ENCODE measurements at regions not wholly inside any gene's neighbourhood (a gene's known extent, or its start where the extent isn't known, plus 50 kb on each side); places are given as distances from the start of the nearest gene placed in this dataset.
A peak's percentile ranks its signal among the peaks of the same experiment; 100 is the strongest.
"Not testable (repeated sequence)": the region's sequence is repeated elsewhere in the genome, so short reads cannot be mapped to it uniquely, and the experiment has no call there.

DNA sequence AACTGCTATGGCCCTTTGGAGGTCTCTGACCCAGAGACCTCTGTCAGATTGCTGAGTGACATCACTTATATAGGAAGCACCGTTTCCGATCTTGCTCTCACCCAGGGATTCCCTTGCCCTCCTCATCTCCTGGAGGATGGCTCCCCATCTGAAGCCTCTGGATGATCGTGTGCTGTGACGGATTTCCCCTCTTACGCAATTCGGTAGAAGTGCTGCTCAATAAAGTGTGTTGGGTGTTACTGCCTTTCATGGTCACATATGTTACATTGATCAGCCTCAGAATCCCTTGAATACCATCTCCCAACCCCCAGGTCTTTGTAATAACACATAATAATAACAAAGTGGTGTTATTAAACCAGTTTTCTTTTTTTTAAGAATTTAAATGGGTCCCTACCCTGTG lies 107.3 kb upstream of the CLEC14A start:
- Histone ChIP-seq H3K36me3 (no peaks in the 10 kb centered on the region), H3K27ac (no peak overlapping the region), H3K4me1 (ENCODE audit: control insufficient read depth in 1 of 2, low read depth in 2 of 2) (peaks cover 0 to 2% of the 10 kb centered on the region in 2 donors), H3K4me3 (no peak overlapping the region), H3K9me3 (no peaks in the 10 kb centered on the region), H3K27me3 (replicated peaks; ENCODE audit: insufficient read depth) (no peaks in the 10 kb centered on the region)
- ATAC-seq (ENCODE audit: insufficient number of reproducible peaks, low FRiP score, low read depth) = no peak
- TF ChIP-seq, protein P1, sequence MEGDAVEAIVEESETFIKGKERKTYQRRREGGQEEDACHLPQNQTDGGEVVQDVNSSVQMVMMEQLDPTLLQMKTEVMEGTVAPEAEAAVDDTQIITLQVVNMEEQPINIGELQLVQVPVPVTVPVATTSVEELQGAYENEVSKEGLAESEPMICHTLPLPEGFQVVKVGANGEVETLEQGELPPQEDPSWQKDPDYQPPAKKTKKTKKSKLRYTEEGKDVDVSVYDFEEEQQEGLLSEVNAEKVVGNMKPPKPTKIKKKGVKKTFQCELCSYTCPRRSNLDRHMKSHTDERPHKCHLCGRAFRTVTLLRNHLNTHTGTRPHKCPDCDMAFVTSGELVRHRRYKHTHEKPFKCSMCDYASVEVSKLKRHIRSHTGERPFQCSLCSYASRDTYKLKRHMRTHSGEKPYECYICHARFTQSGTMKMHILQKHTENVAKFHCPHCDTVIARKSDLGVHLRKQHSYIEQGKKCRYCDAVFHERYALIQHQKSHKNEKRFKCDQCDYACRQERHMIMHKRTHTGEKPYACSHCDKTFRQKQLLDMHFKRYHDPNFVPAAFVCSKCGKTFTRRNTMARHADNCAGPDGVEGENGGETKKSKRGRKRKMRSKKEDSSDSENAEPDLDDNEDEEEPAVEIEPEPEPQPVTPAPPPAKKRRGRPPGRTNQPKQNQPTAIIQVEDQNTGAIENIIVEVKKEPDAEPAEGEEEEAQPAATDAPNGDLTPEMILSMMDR (IDR thresholded peaks at IDR 0.05) = no peak
- DNase-seq (ENCODE audit: low spot score) = no peak

DNA sequence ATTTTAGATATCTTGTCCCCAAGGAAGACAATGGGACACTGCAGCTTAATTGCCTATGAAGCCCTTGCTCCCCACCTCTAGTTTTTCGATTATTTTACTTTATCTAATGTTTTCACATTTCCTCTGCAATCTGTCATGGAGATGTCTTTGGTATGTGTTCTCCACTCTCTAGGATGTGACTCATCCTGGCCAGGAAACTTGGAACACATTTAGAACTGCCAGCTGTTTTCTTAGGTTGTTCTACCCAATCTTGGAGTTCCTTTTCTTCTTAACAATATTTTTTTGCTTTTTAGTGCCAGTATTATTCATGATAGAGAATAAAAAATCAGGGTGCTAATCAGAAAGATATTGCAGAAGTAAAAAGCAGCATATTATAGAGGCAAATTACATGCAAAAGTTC lies 101.7 kb upstream of the CLEC14A start:
- Histone ChIP-seq H3K36me3 (no peaks in the 10 kb centered on the region), H3K4me3 (no peak overlapping the region), H3K4me1 (ENCODE audit: control insufficient read depth in 1 of 2, low read depth in 2 of 2) (peaks cover 9% of the 10 kb centered on the region in 2 donors), H3K27ac (peak overlapping the region in 1 of 2 donors; percentile 2), H3K27me3 (replicated peaks; ENCODE audit: insufficient read depth) (no peaks in the 10 kb centered on the region), H3K9me3 (no peaks in the 10 kb centered on the region)
- ATAC-seq (ENCODE audit: insufficient number of reproducible peaks, low FRiP score, low read depth) = peak; percentile 43
- TF ChIP-seq, protein P1 (IDR thresholded peaks at IDR 0.05) = no peak
- no peak for DNase-seq (ENCODE audit: low spot score)

DNA sequence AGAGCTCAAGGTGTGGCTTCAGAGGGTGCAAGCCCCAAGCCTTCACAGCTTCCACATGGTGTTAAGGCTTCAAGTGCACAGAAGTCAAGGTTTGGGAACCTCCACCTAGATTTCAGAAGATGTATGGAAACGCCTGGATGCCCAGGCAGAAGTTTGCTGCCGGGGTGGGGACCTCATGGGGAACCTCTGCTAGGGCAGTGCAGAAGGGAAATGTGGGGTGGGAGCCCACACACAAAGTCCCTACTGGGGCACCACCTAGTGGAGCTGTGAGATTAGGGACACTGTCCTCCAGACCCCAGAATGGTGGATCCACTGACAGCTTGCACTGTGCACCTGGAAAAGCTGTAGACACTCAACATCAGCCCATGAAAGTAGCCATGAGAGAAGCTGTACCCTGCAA lies 99.6 kb upstream of the CLEC14A start:
- not testable (repeated sequence) for H3K9me3 ChIP-seq; DNase-seq (ENCODE audit: low spot score); H3K4me3 ChIP-seq; H3K27ac ChIP-seq; H3K27me3 ChIP-seq (replicated peaks; ENCODE audit: insufficient read depth); ATAC-seq (ENCODE audit: insufficient number of reproducible peaks, low FRiP score, low read depth); H3K4me1 ChIP-seq (ENCODE audit: control insufficient read depth in 1 of 2, low read depth in 2 of 2); H3K36me3 ChIP-seq

DNA sequence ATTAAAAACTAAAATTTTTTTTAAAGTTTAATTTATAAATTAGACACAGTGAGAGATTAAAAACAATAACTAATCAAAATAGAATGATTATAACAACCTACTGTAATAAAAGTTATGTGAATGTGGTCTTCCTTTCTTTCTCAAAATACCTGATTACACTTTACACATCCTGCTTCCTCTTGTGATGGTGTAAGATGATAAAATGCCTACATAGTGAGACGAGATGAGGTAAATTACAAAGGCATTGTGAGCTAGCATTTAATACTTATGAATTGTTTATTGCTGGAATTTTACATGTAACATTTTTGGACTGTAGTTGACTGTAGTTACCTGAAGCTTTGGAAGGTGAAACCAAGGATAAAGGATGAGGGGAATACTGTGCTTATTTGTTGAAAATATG lies 94.2 kb upstream of the CLEC14A start:
- Histone ChIP-seq H3K9me3 (no peaks in the 10 kb centered on the region), H3K27me3 (replicated peaks; ENCODE audit: insufficient read depth) (no peaks in the 10 kb centered on the region), H3K4me1 (ENCODE audit: control insufficient read depth in 1 of 2, low read depth in 2 of 2) (no peaks in the 10 kb centered on the region), H3K36me3 (no peaks in the 10 kb centered on the region), H3K27ac (no peak overlapping the region), H3K4me3 (no peak overlapping the region)
- ATAC-seq (ENCODE audit: insufficient number of reproducible peaks, low FRiP score, low read depth) (no peak), DNase-seq (ENCODE audit: low spot score) (no peak)
- TF ChIP-seq, protein P1 (IDR thresholded peaks at IDR 0.05) = no peak

DNA sequence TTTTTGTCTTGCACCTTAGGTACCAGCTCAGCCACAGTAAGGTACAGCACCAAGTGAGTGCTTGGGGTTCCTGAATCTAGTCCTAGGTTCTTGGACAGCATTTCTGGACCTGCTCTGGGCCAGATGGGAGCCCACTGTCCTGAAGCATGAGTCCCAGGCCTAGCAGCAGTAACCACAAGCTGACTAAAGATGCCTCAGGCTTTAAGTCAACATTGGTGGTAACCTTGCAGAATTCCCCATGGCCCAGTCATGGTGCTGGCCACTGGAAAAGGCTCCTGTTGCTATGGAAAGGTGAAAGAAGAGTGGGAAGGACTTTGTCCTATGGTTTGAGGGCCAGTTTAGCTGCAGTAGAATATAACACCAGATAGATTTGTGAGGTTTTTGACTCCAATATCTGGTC lies 86.9 kb upstream of the CLEC14A start:
- Histone ChIP-seq H3K4me1 (ENCODE audit: control insufficient read depth in 1 of 2, low read depth in 2 of 2) (no peaks in the 10 kb centered on the region), H3K9me3 (no peaks in the 10 kb centered on the region), H3K36me3 (no peaks in the 10 kb centered on the region), H3K27me3 (replicated peaks; ENCODE audit: insufficient read depth) (no peaks in the 10 kb centered on the region), H3K4me3 (no peak overlapping the region), H3K27ac (no peak overlapping the region)
- DNase-seq (ENCODE audit: low spot score) (no peak), ATAC-seq (ENCODE audit: insufficient number of reproducible peaks, low FRiP score, low read depth) (no peak)
- TF ChIP-seq, protein P1 (IDR thresholded peaks at IDR 0.05) = no peak

DNA sequence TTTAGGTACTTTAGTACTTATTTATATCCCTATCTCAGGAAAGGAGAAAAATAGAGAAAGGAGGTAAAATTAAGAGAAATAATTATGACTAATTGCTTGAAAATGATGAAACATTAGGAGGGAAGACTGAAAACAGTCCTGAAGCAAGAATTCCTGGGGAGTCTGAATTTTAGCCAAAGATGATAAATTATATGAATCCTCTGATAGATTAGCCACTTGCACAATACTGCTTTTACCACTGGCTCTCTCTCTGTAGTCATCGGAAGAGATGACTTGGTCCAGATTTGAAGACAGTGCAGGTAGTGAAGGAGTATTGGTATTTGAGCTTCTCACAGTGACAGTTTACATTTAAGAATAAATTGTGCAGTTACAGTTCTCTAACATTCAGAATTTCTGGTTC lies 83.8 kb upstream of the CLEC14A start:
- Histone ChIP-seq H3K27me3 (replicated peaks; ENCODE audit: insufficient read depth) (no peaks in the 10 kb centered on the region), H3K4me3 (no peak overlapping the region), H3K4me1 (ENCODE audit: control insufficient read depth in 1 of 2, low read depth in 2 of 2) (no peaks in the 10 kb centered on the region), H3K27ac (no peak overlapping the region), H3K36me3 (no peaks in the 10 kb centered on the region), H3K9me3 (no peaks in the 10 kb centered on the region)
- no peak for DNase-seq (ENCODE audit: low spot score)
- ATAC-seq (ENCODE audit: insufficient number of reproducible peaks, low FRiP score, low read depth) = no peak
- TF ChIP-seq, protein P1 (IDR thresholded peaks at IDR 0.05) = no peak
